HepG2 (cell line): ENCODE measurements at regions not wholly inside any gene's neighbourhood (a gene's known extent, or its start where the extent isn't known, plus 50 kb on each side); places are given as distances from the start of the nearest gene placed in this dataset.

Source experiments
- ATAC-seq: fragments of 200-7000 bp; cut with Tn5 transposase; 3 replicates; pipeline ENCODE4 v1.9.1; 2020; ENCODE audit warnings: mild to moderate bottlenecking, moderate library complexity
- BruUV-seq: library from RNA; stranded (reverse); fragments of 400-500 nt; replicated peaks from 2 replicates; lab custom pipeline; 2021; lab: Mats Ljungman, UMichigan
- CTCF ChIA-PET: fragments of 300-600 bp; formaldehyde crosslinking; extraction: SDS; loops from one replicate; lab custom pipeline; 2021; ENCODE audit warnings: low total read pairs, inconsistent platforms, low intra/inter-chr PET ratio; lab: Yijun Ruan, JAX
- POLR2A ChIA-PET: fragments of 350-600 bp; sonication (Branson Sonifier 250); formaldehyde crosslinking; loops from one replicate; lab custom pipeline; 2020; ENCODE audit warnings: antibody characterized with exemption, inconsistent platforms; lab: Yijun Ruan, JAX
- DNase-seq: peaks from one replicate; pipeline ENCODE4 v3.0.0-alpha.2; 2015; ENCODE audit warnings: low spot score
- FAIRE-seq: peaks from 3 replicates; lab custom pipeline; 2011; peaks lifted over from hg19 to GRCh38; lab: Jason Lieb, UNC
- H2AFZ ChIP-seq: one replicate; pipeline ENCODE4 v1.6.1; 2011; ENCODE audit warnings: low read length, inconsistent platforms
- H3K27ac ChIP-seq: fragments of 300-600 bp; 3 replicates; pipeline ENCODE4 v1.8.0; 2011; ENCODE audit warnings: mixed run types, mild to moderate bottlenecking, mixed read lengths, low read length, inconsistent platforms; ENCODE audit not compliant: insufficient read depth; ENCODE audit errors: extremely low read length
- H3K27me3 ChIP-seq, 2 experiments: fragments of 200-600 bp in 1 of 2; 2 replicates in 1 of 2; 3 replicates in 1 of 2; pipeline versions ENCODE4 v1.6.0 to v1.8.0; 2011; ENCODE audit warnings: low read length in 2 of 2, mild to moderate bottlenecking in 2 of 2, moderate library complexity in 2 of 2, inconsistent platforms in 1 of 2; ENCODE audit not compliant: insufficient read depth in 2 of 2, control insufficient read depth in 1 of 2
- H3K36me3 ChIP-seq, 2 experiments: fragments of 200-600 bp in 1 of 2; replicated peaks in 1 of 2; 2 replicates in 1 of 2; 3 replicates in 1 of 2; pipeline versions ENCODE4 v1.5.1 to v1.8.0; 2011; ENCODE audit warnings: low read length in 2 of 2, inconsistent platforms in 1 of 2; ENCODE audit not compliant: insufficient read depth in 2 of 2, control insufficient read depth in 1 of 2
- H3K4me1 ChIP-seq: 2 replicates; pipeline ENCODE4 v1.5.1; 2012; ENCODE audit warnings: low read length, inconsistent platforms; ENCODE audit not compliant: insufficient read depth
- H3K4me2 ChIP-seq: 2 replicates; pipeline ENCODE4 v1.6.0; 2011; ENCODE audit warnings: low read depth, low read length, inconsistent platforms
- H3K4me3 ChIP-seq, 3 experiments: fragments of 200-600 bp in 1 of 3; sonication (generic), shearing (Covaris generic) in 1 of 3; replicated peaks in 1 of 3; 2 replicates each; pipeline ENCODE4 v1.5.1; 2011 to 2016; ENCODE audit warnings: low read length in 3 of 3, inconsistent platforms in 2 of 3, low read depth in 2 of 3, mild to moderate bottlenecking in 2 of 3, control low read depth in 1 of 3, mixed read lengths in 1 of 3; ENCODE audit not compliant: insufficient read depth in 1 of 3
- H3K79me2 ChIP-seq: one replicate; pipeline ENCODE4 v1.6.1; 2011; ENCODE audit warnings: low read length, inconsistent platforms; ENCODE audit not compliant: insufficient read depth
- H3K9ac ChIP-seq: 2 replicates; pipeline ENCODE4 v1.6.0; 2011; ENCODE audit warnings: mild to moderate bottlenecking, low read depth, low read length, inconsistent platforms; ENCODE audit not compliant: insufficient read depth
- H3K9me3 ChIP-seq: 2 replicates; pipeline ENCODE4 v1.5.1; 2012; ENCODE audit warnings: mild to moderate bottlenecking, low read length
- H4K20me1 ChIP-seq: 2 replicates; pipeline ENCODE4 v1.6.0; 2011; ENCODE audit warnings: inconsistent platforms, mild to moderate bottlenecking, low read length, moderate library complexity; ENCODE audit not compliant: insufficient read depth
- FOXK1 ChIP-seq: sonication (generic); formaldehyde crosslinking; IDR thresholded peaks from 2 replicates; pipeline ENCODE4 v1.4.0; 2020; ENCODE audit warnings: low read depth, missing genetic modification reagents, borderline replicate concordance
- NONO ChIP-seq, 2 experiments: fragments of 450-650 bp in 1 of 2; sonication (generic) in 1 of 2; formaldehyde crosslinking in 1 of 2; IDR thresholded peaks in 1 of 2; conservative IDR thresholded peaks in 1 of 2; 2 replicates each; pipeline versions ENCODE4 v1.6.1 to v1.8.0; 2017 to 2022; ENCODE audit warnings: mild to moderate bottlenecking in 1 of 2, missing genetic modification reagents in 1 of 2, moderate library complexity in 1 of 2
- SMYD3 ChIP-seq: sonication (generic); formaldehyde crosslinking; IDR thresholded peaks from 2 replicates; pipeline ENCODE4 v1.8.1; 2023; ENCODE audit warnings: mild to moderate bottlenecking, missing genetic modification reagents
- TBX2 ChIP-seq: sonication (generic); formaldehyde crosslinking; IDR thresholded peaks from 2 replicates; pipeline ENCODE4 v1.5.0; 2020; ENCODE audit warnings: missing genetic modification reagents, mild to moderate bottlenecking, borderline replicate concordance
- TCF12 ChIP-seq, 2 experiments: fragments of 450-650 bp in 1 of 2; sonication (generic) in 1 of 2; formaldehyde crosslinking in 1 of 2; IDR thresholded peaks; 2 replicates each; pipeline versions ENCODE4 v1.6.1 to v1.8.0; 2017 to 2022; ENCODE audit warnings: antibody characterized with exemption in 1 of 2, mild to moderate bottlenecking in 1 of 2, missing genetic modification reagents in 1 of 2, moderate library complexity in 1 of 2
- ZFP90 ChIP-seq: sonication (generic); formaldehyde crosslinking; IDR thresholded peaks from 2 replicates; pipeline ENCODE4 v1.8.0; 2022; ENCODE audit warnings: missing genetic modification reagents, mild to moderate bottlenecking, inconsistent platforms, borderline replicate concordance
- ZNF331 ChIP-seq: sonication (generic); formaldehyde crosslinking; IDR thresholded peaks from 2 replicates; pipeline ENCODE4 v1.4.0; 2020; ENCODE audit warnings: missing genetic modification reagents
- ZNF367 ChIP-seq: sonication (generic); formaldehyde crosslinking; IDR thresholded peaks from 2 replicates; pipeline ENCODE4 v1.4.0; 2020; ENCODE audit warnings: missing genetic modification reagents, borderline replicate concordance
- ZNF431 ChIP-seq: sonication (generic); formaldehyde crosslinking; IDR thresholded peaks from 2 replicates; pipeline ENCODE4 v1.9.0; 2022; ENCODE audit warnings: missing genetic modification reagents, low read depth, mild to moderate bottlenecking, borderline replicate concordance
- ZNF83 ChIP-seq: sonication (generic); formaldehyde crosslinking; IDR thresholded peaks from 2 replicates; pipeline ENCODE4 v1.4.0; 2020; ENCODE audit warnings: missing genetic modification reagents, mild to moderate bottlenecking, borderline replicate concordance
- ZSCAN29 ChIP-seq: sonication (generic); formaldehyde crosslinking; conservative IDR thresholded peaks from 2 replicates; pipeline ENCODE4 v1.4.0; 2020; ENCODE audit warnings: mild to moderate bottlenecking, missing genetic modification reagents
- WGBS: methylation state at CpG from one replicate; pipeline ENCODE4 v1.1.6; 2017; ENCODE audit warnings: low lambda C conversion rate; 5-methylcytosine and 5-hydroxymethylcytosine counted together
- in situ Hi-C: cut with HindIII; loops from 2 replicates; pipeline ENCODE4 v1.10.0; 2017; ENCODE audit warnings: low pct_unique_long_range_greater_than_20kb; ENCODE audit not compliant: extremely low pct_ligation_motif_present
- intact Hi-C: fragments of 100-400 bp; cut with micrococcal nuclease; formaldehyde crosslinking; loops from one replicate; pipeline ENCODE4 v1.10.0; 2022; ENCODE audit not compliant: unreplicated experiment
- TF ChIP-seq, protein P1 (sequence below): sonication (generic); formaldehyde crosslinking; IDR thresholded peaks from 2 replicates; pipeline ENCODE4 v1.4.0; 2020; ENCODE audit warnings: mild to moderate bottlenecking, missing genetic modification reagents

DNA sequence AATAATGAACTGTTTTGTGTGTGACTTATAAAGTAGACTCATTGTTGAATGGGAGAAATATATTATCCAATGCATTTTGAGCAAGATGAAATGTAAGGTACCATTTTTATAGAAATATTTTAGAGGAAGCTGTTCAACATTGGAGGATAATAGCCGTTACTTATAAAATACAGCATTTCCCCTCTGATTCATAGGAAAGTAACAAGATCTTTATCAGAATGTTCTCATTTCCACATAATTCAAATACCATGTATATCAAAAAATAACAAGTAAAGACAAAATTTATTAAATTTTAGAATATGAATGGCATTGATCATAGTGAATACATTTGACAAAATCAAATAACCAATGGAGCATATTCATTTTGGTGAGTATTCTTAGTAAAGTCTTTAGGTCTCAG lies 346.7 kb upstream of the PTGER4 start:
- H3K27me3 ChIP-seq, result no peaks in the 10 kb centered on the region; a peak in 1 of 5 replicates
- FAIRE-seq (no peak), DNase-seq (no peak), ATAC-seq (no peak)
- TF ChIP-seq NONO (IDR thresholded peaks at IDR 0.05), result no peak
- no peak for TF ChIP-seq NONO (CRISPR knock-in tag; conservative IDR thresholded peaks at IDR 0.05)
- no peak for TF ChIP-seq ZNF331 (CRISPR knock-in tag)
- TF ChIP-seq ZNF431 (CRISPR knock-in tag), result no peak
- no peak for TF ChIP-seq TCF12 (IDR thresholded peaks at IDR 0.05)
- TF ChIP-seq TCF12 (CRISPR knock-in tag; IDR thresholded peaks at IDR 0.05), result no peak
- no peak for TF ChIP-seq ZNF367 (CRISPR knock-in tag)
- no peak for TF ChIP-seq ZSCAN29 (CRISPR knock-in tag)
- no peak for TF ChIP-seq FOXK1 (CRISPR knock-in tag)
- TF ChIP-seq ZFP90 (CRISPR knock-in tag), result no peak
- TF ChIP-seq, protein P1, sequence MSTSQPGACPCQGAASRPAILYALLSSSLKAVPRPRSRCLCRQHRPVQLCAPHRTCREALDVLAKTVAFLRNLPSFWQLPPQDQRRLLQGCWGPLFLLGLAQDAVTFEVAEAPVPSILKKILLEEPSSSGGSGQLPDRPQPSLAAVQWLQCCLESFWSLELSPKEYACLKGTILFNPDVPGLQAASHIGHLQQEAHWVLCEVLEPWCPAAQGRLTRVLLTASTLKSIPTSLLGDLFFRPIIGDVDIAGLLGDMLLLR (CRISPR knock-in tag), result no peak
- TF ChIP-seq SMYD3, result no peak
- TF ChIP-seq ZNF83 (CRISPR knock-in tag), result no peak
- TF ChIP-seq TBX2 (CRISPR knock-in tag), result no peak
- H3K9me3 ChIP-seq, result no peaks in the 10 kb centered on the region
- H3K4me3 ChIP-seq, result no peak overlapping the region
- no peak overlapping the region for H3K9ac ChIP-seq
- no peak overlapping the region for H2AFZ ChIP-seq
- intact Hi-C loops, result no loop called here
- no TSS peak for BruUV-seq
- no peak overlapping the region for H3K27ac ChIP-seq
- no peaks in the 10 kb centered on the region for H3K79me2 ChIP-seq
- H4K20me1 ChIP-seq, result no peaks in the 10 kb centered on the region
- no peak overlapping the region for H3K4me2 ChIP-seq
- ChIA-PET POLR2A (no interaction called here), CTCF (no interaction called here)
- no peaks in the 10 kb centered on the region for H3K4me1 ChIP-seq
- in situ Hi-C loops, result no loop called here
- H3K36me3 ChIP-seq, result no peaks in the 10 kb centered on the region
- 0% methylated on average over 1 of the region's 1 CpG for WGBS
